ENCODE measurements at regions not wholly inside any gene's neighbourhood (a gene's known extent, or its start where the extent isn't known, plus 50 kb on each side); places are given as distances from the start of the nearest gene placed in this dataset.

DNA sequence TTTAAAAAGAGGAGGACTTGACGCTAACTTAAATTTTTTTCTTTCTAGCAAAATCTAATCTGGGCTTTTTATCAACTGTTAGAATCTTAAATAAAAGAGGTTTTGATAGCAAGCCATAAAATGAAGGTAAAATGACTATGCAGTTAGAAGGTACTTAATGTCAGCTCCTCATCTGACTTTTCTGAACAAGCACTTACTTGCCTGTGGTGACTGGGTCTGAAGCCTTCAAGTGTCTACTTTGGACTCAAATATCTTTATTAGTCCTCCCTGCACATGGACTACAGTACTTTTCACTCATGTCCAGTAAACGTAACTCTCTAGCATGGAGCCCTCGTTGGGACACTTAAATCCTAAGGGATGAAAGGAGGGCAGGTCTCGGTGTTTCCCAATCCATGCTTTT lies 135.9 kb downstream of the P2RY1 start:
- TF ChIP-seq POLR2AphosphoS5 (IDR thresholded peaks at IDR 0.05) (no peak), POLR2A (IDR thresholded peaks at IDR 0.05) (no peak)
